ENCODE measurements at regions not wholly inside any gene's neighbourhood (a gene's known extent, or its start where the extent isn't known, plus 50 kb on each side); places are given as distances from the start of the nearest gene placed in this dataset.
"Not testable (repeated sequence)": the region's sequence is repeated elsewhere in the genome, so short reads cannot be mapped to it uniquely, and the experiment has no call there.

- in situ Hi-C loops (cut with HindIII; ENCODE audit: low sequenced_read_pairs): no loop called here
Observed at GRCh38 chr21:14672466-14672865, 126.4 kb upstream of the SAMSN1 start.

GRCh38 chr21:14670409-14670808 is 124.3 kb upstream of the SAMSN1 start:
- no peak for DNase-seq (ENCODE audit: low read depth, low spot score)
- no peak for TF ChIP-seq CTCF (IDR thresholded peaks at IDR 0.05; ENCODE audit: low read depth, low read length)
- in situ Hi-C loops (cut with HindIII; ENCODE audit: low sequenced_read_pairs): no loop called here
- no peak overlapping the region for H3K4me3 ChIP-seq (ENCODE audit: low read depth, low read length)

More at GRCh38 chr21:14672466-14672865, 126.4 kb upstream of the SAMSN1 start:
- no peak for TF ChIP-seq CTCF (IDR thresholded peaks at IDR 0.05; ENCODE audit: low read depth, low read length)
- DNase-seq (ENCODE audit: low read depth, low spot score): no peak
- H3K4me3 ChIP-seq (ENCODE audit: low read depth, low read length): no peak overlapping the region

- H3K4me3 ChIP-seq (ENCODE audit: low read depth, low read length); DNase-seq (ENCODE audit: low read depth, low spot score); in situ Hi-C loops (cut with HindIII; ENCODE audit: low sequenced_read_pairs): not testable (repeated sequence)
Observed at GRCh38 chr21:14669092-14669491, 123.0 kb upstream of the SAMSN1 start.

GRCh38 chr21:14657241-14658008 is 111.3 kb upstream of the SAMSN1 start:
- TF ChIP-seq CTCF (IDR thresholded peaks at IDR 0.05; ENCODE audit: low read depth, low read length): no peak
- in situ Hi-C loops (cut with HindIII; ENCODE audit: low sequenced_read_pairs): no loop called here
- H3K4me3 ChIP-seq (ENCODE audit: low read depth, low read length): no peak overlapping the region
- no peak for DNase-seq (ENCODE audit: low read depth, low spot score)

GRCh38 chr21:14646893-14647292 is 100.8 kb upstream of the SAMSN1 start:
- no peak for DNase-seq (ENCODE audit: low read depth, low spot score)
- in situ Hi-C loops (cut with HindIII; ENCODE audit: low sequenced_read_pairs): no loop called here
- TF ChIP-seq CTCF (IDR thresholded peaks at IDR 0.05; ENCODE audit: low read depth, low read length): no peak
- H3K4me3 ChIP-seq (ENCODE audit: low read depth, low read length): no peak overlapping the region

GRCh38 chr21:14645702-14646101 is 99.6 kb upstream of the SAMSN1 start:
- DNase-seq (ENCODE audit: low read depth, low spot score): no peak
- H3K4me3 ChIP-seq (ENCODE audit: low read depth, low read length): no peak overlapping the region
- in situ Hi-C loops (cut with HindIII; ENCODE audit: low sequenced_read_pairs): no loop called here
- no peak for TF ChIP-seq CTCF (IDR thresholded peaks at IDR 0.05; ENCODE audit: low read depth, low read length)

GRCh38 chr21:14632359-14632758 is 86.2 kb upstream of the SAMSN1 start:
- no peak overlapping the region for H3K4me3 ChIP-seq (ENCODE audit: low read depth, low read length)
- in situ Hi-C loops (cut with HindIII; ENCODE audit: low sequenced_read_pairs): no loop called here
- TF ChIP-seq CTCF (IDR thresholded peaks at IDR 0.05; ENCODE audit: low read depth, low read length): no peak
- DNase-seq (ENCODE audit: low read depth, low spot score): no peak
